Keratinocyte (primary cell): ENCODE measurements at regions not wholly inside any gene's neighbourhood (a gene's known extent, or its start where the extent isn't known, plus 50 kb on each side); places are given as distances from the start of the nearest gene placed in this dataset.

Source experiments
- DNase-seq: peaks from one replicate; pipeline ENCODE4 v3.0.0-alpha.2; 2011; ENCODE audit warnings: low read depth, missing footprints, low spot score
- FAIRE-seq: peaks from 2 replicates; lab custom pipeline; 2011; peaks lifted over from hg19 to GRCh38; lab: Jason Lieb, UNC
- H2AFZ ChIP-seq: 2 replicates; pipeline ENCODE4 v1.6.0; 2012; ENCODE audit warnings: low read length, control low read depth, inconsistent platforms; ENCODE audit not compliant: control insufficient read depth
- H3K27ac ChIP-seq: 2 replicates; pipeline ENCODE4 v1.5.1; 2011; ENCODE audit warnings: low read length; ENCODE audit not compliant: control insufficient read depth, insufficient read depth
- H3K27me3 ChIP-seq: 3 replicates; pipeline ENCODE4 v1.6.0; 2011; ENCODE audit warnings: low read length; ENCODE audit not compliant: control insufficient read depth, insufficient read depth; ENCODE audit errors: extremely low read depth
- H3K36me3 ChIP-seq, 2 experiments: 2 replicates in 1 of 2; 3 replicates in 1 of 2; pipeline ENCODE4 v1.5.1; 2011; ENCODE audit warnings: low read length in 2 of 2, mild to moderate bottlenecking in 1 of 2; ENCODE audit not compliant: control insufficient read depth in 2 of 2, insufficient read depth in 2 of 2; ENCODE audit errors: extremely low read depth in 1 of 2
- H3K4me1 ChIP-seq: 3 replicates; pipeline ENCODE4 v1.5.1; 2011; ENCODE audit warnings: low read length; ENCODE audit not compliant: control insufficient read depth, insufficient read depth; ENCODE audit errors: extremely low read depth
- H3K4me2 ChIP-seq: 3 replicates; pipeline ENCODE4 v1.6.0; 2011; ENCODE audit warnings: low read depth, low read length; ENCODE audit not compliant: control insufficient read depth, insufficient read depth; ENCODE audit errors: extremely low read depth
- H3K4me3 ChIP-seq, 3 experiments: fragments of 200-600 bp in 1 of 3; sonication (generic) in 1 of 3; 2 replicates in 2 of 3; 3 replicates in 1 of 3; pipeline ENCODE4 v1.5.1; 2011 to 2016; ENCODE audit warnings: low read length in 3 of 3, mild to moderate bottlenecking in 3 of 3, control low read depth in 2 of 3, inconsistent platforms in 1 of 3, low read depth in 1 of 3, mixed read lengths in 1 of 3, mixed run types in 1 of 3, moderate library complexity in 1 of 3; ENCODE audit not compliant: control insufficient read depth in 2 of 3, insufficient read depth in 2 of 3; ENCODE audit errors: extremely low read depth in 1 of 3
- H3K79me2 ChIP-seq: 2 replicates; pipeline ENCODE4 v1.6.0; 2012; ENCODE audit warnings: low read length; ENCODE audit not compliant: control insufficient read depth, insufficient read depth
- H3K9ac ChIP-seq: 3 replicates; pipeline ENCODE4 v1.6.0; 2011; ENCODE audit warnings: low read length; ENCODE audit not compliant: control insufficient read depth, insufficient read depth; ENCODE audit errors: extremely low read depth
- H3K9me1 ChIP-seq: 3 replicates; pipeline ENCODE4 v1.6.0; 2011; ENCODE audit warnings: low read length; ENCODE audit not compliant: control insufficient read depth, insufficient read depth; ENCODE audit errors: extremely low read depth
- H3K9me3 ChIP-seq: 2 replicates; pipeline ENCODE4 v1.5.1; 2012; ENCODE audit warnings: low read depth, low read length; ENCODE audit not compliant: control insufficient read depth
- H4K20me1 ChIP-seq: 3 replicates; pipeline ENCODE4 v1.6.0; 2011; ENCODE audit warnings: low read length; ENCODE audit not compliant: control insufficient read depth, insufficient read depth; ENCODE audit errors: extremely low read depth
- CTCF ChIP-seq, 3 experiments: IDR thresholded peaks in 1 of 3; conservative IDR thresholded peaks in 1 of 3; optimal IDR thresholded peaks in 1 of 3; 2 replicates in 2 of 3; 3 replicates in 1 of 3; pipeline versions ENCODE3 to v1.5.1; 2011; ENCODE audit warnings: low read length in 3 of 3, mild to moderate bottlenecking in 3 of 3, moderate library complexity in 2 of 3, control low read depth in 1 of 3, inconsistent platforms in 1 of 3; ENCODE audit not compliant: insufficient read depth in 2 of 3; ENCODE audit errors: extremely low read depth in 1 of 3
- EZH2 ChIP-seq: IDR thresholded peaks from one replicate; pipeline ENCODE4 v1.6.1; 2012; ENCODE audit warnings: inconsistent platforms, mild to moderate bottlenecking, low read length, moderate library complexity
- dilution Hi-C: fragments of 300-500 bp; cut with MboI; formaldehyde crosslinking; loops from one replicate; pipeline ENCODE4 v1.7.0; 2020; ENCODE audit warnings: low sequenced_read_pairs; ENCODE audit not compliant: extremely low pct_ligation_motif_present

- TF ChIP-seq CTCF (optimal IDR thresholded peaks at IDR 0.05 in 1 of 3, IDR thresholded peaks at IDR 0.05 in 1 of 3, conservative IDR thresholded peaks at IDR 0.05 in 1 of 3; ENCODE audit: extremely low read depth in 1 of 3, insufficient read depth in 2 of 3, low read length in 3 of 3): no peak
- no peak for TF ChIP-seq EZH2
- no peaks in the 10 kb centered on the region for H3K27me3 ChIP-seq
- H4K20me1 ChIP-seq: no peaks in the 10 kb centered on the region
- no peaks in the 10 kb centered on the region for H3K79me2 ChIP-seq
- peaks cover 8% of the 10 kb centered on the region for H3K4me1 ChIP-seq
- FAIRE-seq: no peak
- dilution Hi-C loops: no loop called here
- H3K4me2 ChIP-seq: no peak overlapping the region
- no peaks in the 10 kb centered on the region for H3K9me1 ChIP-seq
- no peak overlapping the region for H3K9ac ChIP-seq
- H3K9me3 ChIP-seq: no peaks in the 10 kb centered on the region
- no peak overlapping the region for H2AFZ ChIP-seq
- no peak overlapping the region for H3K4me3 ChIP-seq
- no peaks in the 10 kb centered on the region for H3K36me3 ChIP-seq
- no peak overlapping the region for H3K27ac ChIP-seq
- DNase-seq: no peak
These were observed 266.7 kb upstream of the CLNK start for GRCh38 chr4:10951306-10951705.

GRCh38 chr4:10949039-10949733, 264.6 kb upstream of the CLNK start:
- H3K4me2 ChIP-seq: no peak overlapping the region
- H3K36me3 ChIP-seq: no peaks in the 10 kb centered on the region
- H2AFZ ChIP-seq: no peak overlapping the region
- H4K20me1 ChIP-seq: no peaks in the 10 kb centered on the region
- H3K9ac ChIP-seq: no peak overlapping the region
- dilution Hi-C loops: no loop called here
- H3K27me3 ChIP-seq: no peaks in the 10 kb centered on the region
- no peak for TF ChIP-seq EZH2
- TF ChIP-seq CTCF (optimal IDR thresholded peaks at IDR 0.05 in 1 of 3, IDR thresholded peaks at IDR 0.05 in 1 of 3, conservative IDR thresholded peaks at IDR 0.05 in 1 of 3; ENCODE audit: extremely low read depth in 1 of 3, insufficient read depth in 2 of 3, low read length in 3 of 3): no peak
- no peak overlapping the region for H3K27ac ChIP-seq
- no peak for DNase-seq
- no peaks in the 10 kb centered on the region for H3K79me2 ChIP-seq
- no peaks in the 10 kb centered on the region for H3K9me1 ChIP-seq
- FAIRE-seq: no peak
- H3K4me3 ChIP-seq: no peak overlapping the region
- H3K9me3 ChIP-seq: no peaks in the 10 kb centered on the region
- H3K4me1 ChIP-seq: peaks cover under 1% of the 10 kb centered on the region
